ENCODE measurements at regions not wholly inside any gene's neighbourhood (a gene's known extent, or its start where the extent isn't known, plus 50 kb on each side); places are given as distances from the start of the nearest gene placed in this dataset.
A peak's percentile ranks its signal among the peaks of the same experiment; 100 is the strongest.
"Not testable (repeated sequence)": the region's sequence is repeated elsewhere in the genome, so short reads cannot be mapped to it uniquely, and the experiment has no call there.

- DNase-seq = no peak
Measured at GRCh38 chr11:96707273-96707672, 317.5 kb downstream of the JRKL start.

GRCh38 chr11:96708219-96708878, 318.5 kb downstream of the JRKL start:
- DNase-seq = no peak

GRCh38 chr11:96713301-96713700, 323.5 kb downstream of the JRKL start:
- no peak for DNase-seq

- DNase-seq = peak; percentile 14
Measured at GRCh38 chr11:96714689-96715088, 324.9 kb downstream of the JRKL start.

- DNase-seq = peak; percentile 31
Measured at GRCh38 chr11:96715208-96715607, 325.4 kb downstream of the JRKL start.

- DNase-seq = no peak
Measured at GRCh38 chr11:96736601-96737000, 346.8 kb downstream of the JRKL start.

GRCh38 chr11:96738311-96738710, 348.5 kb downstream of the JRKL start:
- no peak for DNase-seq

GRCh38 chr11:96741068-96741467, 351.3 kb downstream of the JRKL start:
- no peak for DNase-seq

GRCh38 chr11:96744697-96745096, 354.9 kb downstream of the JRKL start:
- DNase-seq = no peak

- DNase-seq = no peak
Measured at GRCh38 chr11:96748639-96749370, 359.0 kb downstream of the JRKL start.

- DNase-seq = not testable (repeated sequence)
Measured at GRCh38 chr11:96751807-96752206, 362.0 kb downstream of the JRKL start.

GRCh38 chr11:96752221-96752620, 362.4 kb downstream of the JRKL start:
- no peak for DNase-seq

- DNase-seq = no peak
Measured at GRCh38 chr11:96753997-96754396, 364.2 kb downstream of the JRKL start.

GRCh38 chr11:96755209-96755608, 365.4 kb downstream of the JRKL start:
- DNase-seq = no peak

GRCh38 chr11:96755752-96756151, 365.9 kb downstream of the JRKL start:
- DNase-seq = no peak

- DNase-seq = no peak
Measured at GRCh38 chr11:96758957-96759356, 369.1 kb downstream of the JRKL start.

- no peak for DNase-seq
Measured at GRCh38 chr11:96760306-96760705, 370.5 kb downstream of the JRKL start.

- no peak for DNase-seq
Measured at GRCh38 chr11:96760815-96761214, 371.0 kb downstream of the JRKL start.

GRCh38 chr11:96761451-96761850, 371.6 kb downstream of the JRKL start:
- DNase-seq = no peak

- DNase-seq = no peak
Measured at GRCh38 chr11:96763244-96763643, 373.4 kb downstream of the JRKL start.

GRCh38 chr11:96778272-96778671, 388.5 kb downstream of the JRKL start:
- DNase-seq = no peak

GRCh38 chr11:96779030-96779429, 389.2 kb downstream of the JRKL start:
- no peak for DNase-seq

GRCh38 chr11:96781082-96781481, 391.3 kb downstream of the JRKL start:
- DNase-seq = no peak

GRCh38 chr11:96782632-96783031, 392.8 kb downstream of the JRKL start:
- DNase-seq = no peak

GRCh38 chr11:96783311-96783710, 393.5 kb downstream of the JRKL start:
- DNase-seq = no peak
